SK-N-SH (cell line): ENCODE measurements at regions not wholly inside any gene's neighbourhood (a gene's known extent, or its start where the extent isn't known, plus 50 kb on each side); places are given as distances from the start of the nearest gene placed in this dataset.

Experiments used
- CTCF ChIA-PET: fragments of 300-600, 350-600 bp; formaldehyde crosslinking; extraction: SDS; loops from one replicate; lab custom pipeline; 2021; lab: Yijun Ruan, JAX
- POLR2A ChIA-PET: fragments of 350-600 bp; sonication (Branson Sonifier 250); formaldehyde crosslinking; extraction: SDS; loops from one replicate; lab custom pipeline; 2020; ENCODE audit warnings: antibody characterized with exemption, inconsistent platforms; lab: Yijun Ruan, JAX
- DNase-seq: peaks from one replicate; pipeline ENCODE4 v3.0.0; 2012
- H2AFZ ChIP-seq: fragments of 200-600 bp; sonication (generic); 2 replicates; pipeline ENCODE4 v1.8.1; 2016; ENCODE audit warnings: antibody characterized with exemption, mild to moderate bottlenecking, low read depth
- H3F3A ChIP-seq: fragments of 200-600 bp; sonication (generic); replicated peaks from 2 replicates; pipeline ENCODE3; 2016; ENCODE audit warnings: antibody characterized with exemption, mild to moderate bottlenecking; ENCODE audit not compliant: insufficient read depth
- H3K27ac ChIP-seq, 2 experiments: fragments of 200-500 bp in 1 of 2; fragments of 200-600 bp in 1 of 2; sonication (Bioruptor generic) in 1 of 2; sonication (generic), shearing (Covaris generic) in 1 of 2; 2 replicates each; pipeline versions ENCODE4 v1.5.1 to v1.6.1; 2014 to 2016; ENCODE audit warnings: low read depth in 2 of 2, inconsistent platforms in 1 of 2, low read length in 1 of 2, mild to moderate bottlenecking in 1 of 2, mixed read lengths in 1 of 2
- H3K27me3 ChIP-seq: fragments of 200-600 bp; sonication (generic), shearing (Covaris generic); 2 replicates; pipeline ENCODE4 v1.6.1; 2016; ENCODE audit warnings: mixed run types; ENCODE audit not compliant: insufficient read depth
- H3K36me3 ChIP-seq, 2 experiments: fragments of 200-500 bp in 1 of 2; fragments of 200-600 bp in 1 of 2; sonication (Bioruptor generic) in 1 of 2; sonication (generic) in 1 of 2; replicated peaks in 1 of 2; 2 replicates each; pipeline versions ENCODE3 to v1.5.1; 2014 to 2016; ENCODE audit warnings: low read length in 1 of 2, mild to moderate bottlenecking in 1 of 2; ENCODE audit not compliant: insufficient read depth in 2 of 2, control insufficient read depth in 1 of 2
- H3K4me1 ChIP-seq, 2 experiments: fragments of 200-500 bp in 1 of 2; fragments of 200-600 bp in 1 of 2; sonication (Bioruptor generic) in 1 of 2; sonication (generic), shearing (Covaris generic) in 1 of 2; 2 replicates each; pipeline versions ENCODE4 v1.5.1 to v1.6.1; 2014 to 2016; ENCODE audit warnings: low read depth in 1 of 2, low read length in 1 of 2, mixed run types in 1 of 2; ENCODE audit not compliant: insufficient read depth in 2 of 2, control insufficient read depth in 1 of 2
- H3K4me2 ChIP-seq: fragments of 200-600 bp; sonication (generic), shearing (Covaris generic); 2 replicates; pipeline ENCODE4 v1.6.1; 2017; ENCODE audit warnings: mixed run types
- H3K4me3 ChIP-seq, 2 experiments: fragments of 200-500 bp in 1 of 2; fragments of 200-600 bp in 1 of 2; sonication (Bioruptor generic) in 1 of 2; sonication (generic), shearing (Covaris generic) in 1 of 2; 2 replicates each; pipeline versions ENCODE4 v1.5.1 to v1.8.1; 2014 to 2016; ENCODE audit warnings: low read depth in 2 of 2, inconsistent platforms in 1 of 2, low read length in 1 of 2, mild to moderate bottlenecking in 1 of 2, mixed read lengths in 1 of 2, moderate library complexity in 1 of 2
- H3K79me2 ChIP-seq: fragments of 200-600 bp; sonication (generic); 2 replicates; pipeline ENCODE4 v1.8.1; 2017; ENCODE audit warnings: mild to moderate bottlenecking; ENCODE audit not compliant: insufficient read depth
- H3K9ac ChIP-seq: fragments of 200-600 bp; sonication (generic); 2 replicates; pipeline ENCODE4 v1.6.1; 2017; ENCODE audit warnings: mixed run types
- H3K9me2 ChIP-seq: fragments of 200-600 bp; sonication (generic); 2 replicates; pipeline ENCODE4 v1.6.1; 2017; ENCODE audit warnings: mixed run types
- H3K9me3 ChIP-seq: fragments of 200-600 bp; sonication (generic); 2 replicates; pipeline ENCODE4 v1.6.1; 2017; ENCODE audit warnings: mixed run types, mild to moderate bottlenecking, moderate library complexity
- H4K20me1 ChIP-seq: fragments of 200-600 bp; sonication (generic); 2 replicates; pipeline ENCODE4 v1.6.1; 2017; ENCODE audit warnings: mild to moderate bottlenecking, mixed run types; ENCODE audit not compliant: insufficient read depth
- CHD2 ChIP-seq: fragments of 150-350 bp; IDR thresholded peaks from 2 replicates; pipeline ENCODE4 v1.6.1; 2018; ENCODE audit warnings: low read length; ENCODE audit not compliant: partially characterized antibody
- ELF1 ChIP-seq: IDR thresholded peaks from 2 replicates; pipeline ENCODE4 v1.4.0; 2012
- EZH2phosphoT487 ChIP-seq: fragments of 200-600 bp; sonication (generic); IDR thresholded peaks from 2 replicates; pipeline ENCODE4 v1.6.1; 2017; ENCODE audit warnings: low read depth, mixed run types, mild to moderate bottlenecking, antibody characterized with exemption, moderate library complexity, borderline replicate concordance
- FOSL2 ChIP-seq: IDR thresholded peaks from 2 replicates; pipeline ENCODE4 v1.4.0; 2012; ENCODE audit warnings: low read depth, mild to moderate bottlenecking, moderate library complexity, borderline replicate concordance
- FOXM1 ChIP-seq: IDR thresholded peaks from 2 replicates; pipeline ENCODE4 v1.4.0; 2012; ENCODE audit warnings: low read depth, mild to moderate bottlenecking
- JUND ChIP-seq: IDR thresholded peaks from 2 replicates; pipeline ENCODE4 v1.4.0; 2012
- MEF2A ChIP-seq: IDR thresholded peaks from 2 replicates; pipeline ENCODE4 v1.4.0; 2012; ENCODE audit warnings: low read depth, borderline replicate concordance
- NFIC ChIP-seq: IDR thresholded peaks from 2 replicates; pipeline ENCODE4 v1.4.0; 2012; ENCODE audit warnings: borderline replicate concordance
- NRF1 ChIP-seq: IDR thresholded peaks from 2 replicates; pipeline ENCODE4 v1.6.1; 2012; ENCODE audit warnings: low read depth, mild to moderate bottlenecking, low read length
- RFX5 ChIP-seq: IDR thresholded peaks from 2 replicates; pipeline ENCODE4 v1.6.1; 2012; ENCODE audit warnings: mild to moderate bottlenecking, improper control_type of control experiment, low read length
- RXRA ChIP-seq: IDR thresholded peaks from 2 replicates; pipeline ENCODE4 v1.4.0; 2012; ENCODE audit warnings: low read depth, mild to moderate bottlenecking, borderline replicate concordance
- TCF12 ChIP-seq: IDR thresholded peaks from 2 replicates; pipeline ENCODE4 v1.4.0; 2012
- YY1 ChIP-seq: IDR thresholded peaks from 2 replicates; pipeline ENCODE4 v1.4.0; 2012; ENCODE audit warnings: low read depth, mild to moderate bottlenecking
- WGBS: methylation state at CpG from one replicate; pipeline ENCODE4 v1.1.6; 2017; ENCODE audit warnings: low lambda C conversion rate; 5-methylcytosine and 5-hydroxymethylcytosine counted together
- TF ChIP-seq, protein P1 (sequence below): fragments of 150-350 bp; IDR thresholded peaks from 2 replicates; pipeline ENCODE4 v1.6.1; 2017; ENCODE audit warnings: antibody characterized with exemption, low read length, low read depth, borderline replicate concordance
- TF ChIP-seq, protein P2 (sequence below): IDR thresholded peaks from 2 replicates; pipeline ENCODE4 v1.4.0; 2012; ENCODE audit warnings: low read depth, borderline replicate concordance
- TF ChIP-seq, protein P3 (sequence below): IDR thresholded peaks from 2 replicates; pipeline ENCODE4; 2012
- TF ChIP-seq, protein P4 (sequence below): fragments of 200-600 bp; sonication (generic); IDR thresholded peaks from 2 replicates; pipeline ENCODE4 v1.6.1; 2017; ENCODE audit warnings: antibody characterized with exemption, mild to moderate bottlenecking, moderate library complexity
- TF ChIP-seq, protein P5 (sequence below): IDR thresholded peaks from 2 replicates; pipeline ENCODE4 v1.4.0; 2012; ENCODE audit warnings: low read depth

DNA sequence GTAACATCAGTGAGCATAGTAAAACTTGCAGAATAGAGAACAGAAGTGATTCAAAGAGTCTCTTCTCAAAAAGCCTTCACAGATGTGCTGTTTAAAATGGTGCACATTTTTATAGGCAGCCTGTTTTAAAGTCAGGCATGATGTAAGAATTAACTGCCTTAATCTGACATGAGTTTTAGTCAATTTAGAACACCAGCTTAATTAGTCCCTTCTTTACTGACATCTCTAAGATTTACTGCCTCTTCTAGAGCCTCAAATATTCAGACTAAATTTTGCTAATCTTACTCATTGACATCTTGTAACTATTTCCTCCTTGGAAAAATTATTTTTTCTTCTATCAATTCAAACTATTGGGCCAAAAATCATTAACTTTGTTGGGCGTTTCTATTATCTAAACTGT, 782.5 kb downstream of the C12orf50 start:
- Histone ChIP-seq H3K9me3 (no peaks in the 10 kb centered on the region), H3K79me2 (no peaks in the 10 kb centered on the region), H3K9me2 (no peaks in the 10 kb centered on the region), H4K20me1 (no peaks in the 10 kb centered on the region), H3K4me2 (no peak overlapping the region), H3K27me3 (no peaks in the 10 kb centered on the region), H3K4me3 (no peak overlapping the region), H3K4me1 (no peaks in the 10 kb centered on the region), H3K36me3 (no peaks in the 10 kb centered on the region), H2AFZ (no peak overlapping the region), H3F3A (no peaks in the 10 kb centered on the region), H3K27ac (no peak overlapping the region), H3K9ac (no peak overlapping the region)
- CTCF ChIA-PET, result no interaction called here
- 86% methylated on average over 1 of the region's 1 CpG for WGBS
- no peak for DNase-seq
- TF ChIP-seq, protein P1, sequence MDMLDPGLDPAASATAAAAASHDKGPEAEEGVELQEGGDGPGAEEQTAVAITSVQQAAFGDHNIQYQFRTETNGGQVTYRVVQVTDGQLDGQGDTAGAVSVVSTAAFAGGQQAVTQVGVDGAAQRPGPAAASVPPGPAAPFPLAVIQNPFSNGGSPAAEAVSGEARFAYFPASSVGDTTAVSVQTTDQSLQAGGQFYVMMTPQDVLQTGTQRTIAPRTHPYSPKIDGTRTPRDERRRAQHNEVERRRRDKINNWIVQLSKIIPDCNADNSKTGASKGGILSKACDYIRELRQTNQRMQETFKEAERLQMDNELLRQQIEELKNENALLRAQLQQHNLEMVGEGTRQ, result no peak
- TF ChIP-seq, protein P2, sequence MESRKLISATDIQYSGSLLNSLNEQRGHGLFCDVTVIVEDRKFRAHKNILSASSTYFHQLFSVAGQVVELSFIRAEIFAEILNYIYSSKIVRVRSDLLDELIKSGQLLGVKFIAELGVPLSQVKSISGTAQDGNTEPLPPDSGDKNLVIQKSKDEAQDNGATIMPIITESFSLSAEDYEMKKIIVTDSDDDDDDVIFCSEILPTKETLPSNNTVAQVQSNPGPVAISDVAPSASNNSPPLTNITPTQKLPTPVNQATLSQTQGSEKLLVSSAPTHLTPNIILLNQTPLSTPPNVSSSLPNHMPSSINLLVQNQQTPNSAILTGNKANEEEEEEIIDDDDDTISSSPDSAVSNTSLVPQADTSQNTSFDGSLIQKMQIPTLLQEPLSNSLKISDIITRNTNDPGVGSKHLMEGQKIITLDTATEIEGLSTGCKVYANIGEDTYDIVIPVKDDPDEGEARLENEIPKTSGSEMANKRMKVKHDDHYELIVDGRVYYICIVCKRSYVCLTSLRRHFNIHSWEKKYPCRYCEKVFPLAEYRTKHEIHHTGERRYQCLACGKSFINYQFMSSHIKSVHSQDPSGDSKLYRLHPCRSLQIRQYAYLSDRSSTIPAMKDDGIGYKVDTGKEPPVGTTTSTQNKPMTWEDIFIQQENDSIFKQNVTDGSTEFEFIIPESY, result no peak
- TF ChIP-seq FOSL2 (no peak), ELF1 (no peak), MEF2A (no peak), NFIC (no peak), FOXM1 (no peak), JUND (no peak), TCF12 (no peak), EZH2phosphoT487 (no peak), RXRA (no peak), CHD2 (no peak)
- POLR2A ChIA-PET, result no interaction called here

DNA sequence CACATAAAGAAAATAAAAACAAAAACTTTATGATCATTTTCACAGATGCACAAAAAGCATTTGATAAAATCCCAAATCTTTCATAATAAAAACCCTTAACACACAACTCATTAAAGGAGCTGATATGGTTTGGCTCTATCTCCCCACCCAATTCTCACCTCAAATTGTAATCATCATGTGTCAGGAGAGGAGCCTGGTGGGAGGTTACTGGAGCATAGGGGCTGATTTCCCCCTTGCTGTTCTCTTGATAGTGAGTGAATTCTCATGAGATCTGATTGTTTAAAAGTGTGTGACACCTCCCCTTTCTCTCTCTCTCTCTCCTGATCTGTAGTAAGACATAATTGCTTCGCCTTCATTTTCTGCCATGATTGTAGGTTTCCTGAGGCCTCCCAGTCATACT, 790.7 kb downstream of the C12orf50 start:
- H3K9me3 ChIP-seq, result no peaks in the 10 kb centered on the region
- no peaks in the 10 kb centered on the region for H3F3A ChIP-seq
- ChIA-PET CTCF (no interaction called here), POLR2A (no interaction called here)
- no peak overlapping the region for H3K27ac ChIP-seq
- no peak overlapping the region for H3K4me2 ChIP-seq
- no peaks in the 10 kb centered on the region for H3K4me1 ChIP-seq
- H2AFZ ChIP-seq, result no peak overlapping the region
- DNase-seq, result no peak
- H3K9me2 ChIP-seq, result no peaks in the 10 kb centered on the region
- no peaks in the 10 kb centered on the region for H3K36me3 ChIP-seq
- no peaks in the 10 kb centered on the region for H3K27me3 ChIP-seq
- no peaks in the 10 kb centered on the region for H4K20me1 ChIP-seq
- no peak overlapping the region for H3K9ac ChIP-seq
- no peak for TF ChIP-seq YY1
- no peak for TF ChIP-seq NRF1
- TF ChIP-seq, protein P3, sequence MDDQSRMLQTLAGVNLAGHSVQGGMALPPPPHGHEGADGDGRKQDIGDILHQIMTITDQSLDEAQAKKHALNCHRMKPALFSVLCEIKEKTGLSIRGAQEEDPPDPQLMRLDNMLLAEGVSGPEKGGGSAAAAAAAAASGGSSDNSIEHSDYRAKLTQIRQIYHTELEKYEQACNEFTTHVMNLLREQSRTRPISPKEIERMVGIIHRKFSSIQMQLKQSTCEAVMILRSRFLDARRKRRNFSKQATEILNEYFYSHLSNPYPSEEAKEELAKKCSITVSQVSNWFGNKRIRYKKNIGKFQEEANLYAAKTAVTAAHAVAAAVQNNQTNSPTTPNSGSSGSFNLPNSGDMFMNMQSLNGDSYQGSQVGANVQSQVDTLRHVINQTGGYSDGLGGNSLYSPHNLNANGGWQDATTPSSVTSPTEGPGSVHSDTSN, result no peak
- TF ChIP-seq, protein P4, sequence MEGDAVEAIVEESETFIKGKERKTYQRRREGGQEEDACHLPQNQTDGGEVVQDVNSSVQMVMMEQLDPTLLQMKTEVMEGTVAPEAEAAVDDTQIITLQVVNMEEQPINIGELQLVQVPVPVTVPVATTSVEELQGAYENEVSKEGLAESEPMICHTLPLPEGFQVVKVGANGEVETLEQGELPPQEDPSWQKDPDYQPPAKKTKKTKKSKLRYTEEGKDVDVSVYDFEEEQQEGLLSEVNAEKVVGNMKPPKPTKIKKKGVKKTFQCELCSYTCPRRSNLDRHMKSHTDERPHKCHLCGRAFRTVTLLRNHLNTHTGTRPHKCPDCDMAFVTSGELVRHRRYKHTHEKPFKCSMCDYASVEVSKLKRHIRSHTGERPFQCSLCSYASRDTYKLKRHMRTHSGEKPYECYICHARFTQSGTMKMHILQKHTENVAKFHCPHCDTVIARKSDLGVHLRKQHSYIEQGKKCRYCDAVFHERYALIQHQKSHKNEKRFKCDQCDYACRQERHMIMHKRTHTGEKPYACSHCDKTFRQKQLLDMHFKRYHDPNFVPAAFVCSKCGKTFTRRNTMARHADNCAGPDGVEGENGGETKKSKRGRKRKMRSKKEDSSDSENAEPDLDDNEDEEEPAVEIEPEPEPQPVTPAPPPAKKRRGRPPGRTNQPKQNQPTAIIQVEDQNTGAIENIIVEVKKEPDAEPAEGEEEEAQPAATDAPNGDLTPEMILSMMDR, result no peak
- no peak for TF ChIP-seq RFX5
- TF ChIP-seq, protein P5, sequence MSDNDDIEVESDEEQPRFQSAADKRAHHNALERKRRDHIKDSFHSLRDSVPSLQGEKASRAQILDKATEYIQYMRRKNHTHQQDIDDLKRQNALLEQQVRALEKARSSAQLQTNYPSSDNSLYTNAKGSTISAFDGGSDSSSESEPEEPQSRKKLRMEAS, result no peak
- no peaks in the 10 kb centered on the region for H3K79me2 ChIP-seq
- H3K4me3 ChIP-seq, result no peak overlapping the region
- 100% methylated on average over 1 of the region's 1 CpG for WGBS
